H1 (cell line): ENCODE measurements at regions not wholly inside any gene's neighbourhood (a gene's known extent, or its start where the extent isn't known, plus 50 kb on each side); places are given as distances from the start of the nearest gene placed in this dataset.

Experiments
- ASH2L ChIP-seq: fragments of 200-600, 300-600 bp; sonication (generic); IDR thresholded peaks from one replicate; pipeline ENCODE4 v1.7.1; 2017; ENCODE audit warnings: low read length
- FOSL1 ChIP-seq: IDR thresholded peaks from 2 replicates; pipeline ENCODE4 v1.6.1; 2011; ENCODE audit warnings: mild to moderate bottlenecking, low read depth, low read length, moderate library complexity; ENCODE audit not compliant: insufficient read depth
- KDM1A ChIP-seq: fragments of 200-600, 300-600 bp; sonication (generic); IDR thresholded peaks from 2 replicates; pipeline ENCODE4 v1.7.1; 2016; ENCODE audit warnings: mild to moderate bottlenecking, low read length, borderline replicate concordance
- NRF1 ChIP-seq: IDR thresholded peaks from 2 replicates; pipeline ENCODE4 v1.6.1; 2011; ENCODE audit warnings: mild to moderate bottlenecking, low read depth, low read length, improper control_type of control experiment
- TBP ChIP-seq: IDR thresholded peaks from 2 replicates; pipeline ENCODE4 v1.6.1; 2011; ENCODE audit warnings: low read depth, low read length, improper control_type of control experiment

- TF ChIP-seq FOSL1: no peak
- no peak for TF ChIP-seq KDM1A
- no peak for TF ChIP-seq NRF1
- no peak for TF ChIP-seq TBP
- no peak for TF ChIP-seq ASH2L
Measured at GRCh38 chr1:37244815-37245214, 210.5 kb upstream of the GRIK3 start (continued).
